Right cardiac atrium (tissue), 5 donors: ENCODE measurements at regions not wholly inside any gene's neighbourhood (a gene's known extent, or its start where the extent isn't known, plus 50 kb on each side); places are given as distances from the start of the nearest gene placed in this dataset.
"Not testable (repeated sequence)": the region's sequence is repeated elsewhere in the genome, so short reads cannot be mapped to it uniquely, and the experiment has no call there.

ENCODE experiments used
- ATAC-seq, 2 donors: fragments of 200-7000 bp; cut with Tn5 transposase; one replicate each; pipeline versions ENCODE4 v1.8.0 to v1.9.1; 2020; ENCODE audit warnings: moderate library complexity in 2 of 2, mild to moderate bottlenecking in 1 of 2
- DNase-seq, 3 donors: peaks; one replicate each; pipeline ENCODE4 v3.0.0-alpha.2; 2020
- H3K27ac ChIP-seq: one replicate; pipeline ENCODE4 v1.5.1; 2013; ENCODE audit warnings: mild to moderate bottlenecking, low read length, control low read depth, moderate library complexity
- H3K27me3 ChIP-seq: one replicate; pipeline ENCODE4 v1.6.1; 2013; ENCODE audit not compliant: control insufficient read depth, insufficient read depth
- H3K4me1 ChIP-seq: one replicate; pipeline ENCODE4 v1.6.1; 2013; ENCODE audit warnings: low read length; ENCODE audit not compliant: control insufficient read depth, insufficient read depth
- H3K4me3 ChIP-seq: one replicate; pipeline ENCODE4 v1.5.1; 2013; ENCODE audit warnings: low read length, control low read depth
- H3K9me3 ChIP-seq: one replicate; pipeline ENCODE4 v1.6.1; 2013; ENCODE audit warnings: low read length; ENCODE audit not compliant: control insufficient read depth
- WGBS: extraction: QIAGEN DNeasy Blood & Tissue Kit; methylation state at CpG from one replicate; pipeline ENCODE4 v1.1.7; 2013; 5-methylcytosine and 5-hydroxymethylcytosine counted together
- intact Hi-C, 4 donors: fragments of 100-400 bp; cut with DNase I; formaldehyde crosslinking; loops; one replicate each; pipeline versions ENCODE4 v1.11.0 to v1.14.0; 2022 to 2023
- donor health status: healthy with polysubstance abuse.
- donor health status: DM: no; HTN: yes; CAD: no.
- donor health status: DM: no; HTN: no; CAD: no.
- donor health status: DM: no; HTN: yes; CAD: no; lungs with severe emphysema.
- donor health status: DM: yes; HTN: yes; CAD: no.

DNA sequence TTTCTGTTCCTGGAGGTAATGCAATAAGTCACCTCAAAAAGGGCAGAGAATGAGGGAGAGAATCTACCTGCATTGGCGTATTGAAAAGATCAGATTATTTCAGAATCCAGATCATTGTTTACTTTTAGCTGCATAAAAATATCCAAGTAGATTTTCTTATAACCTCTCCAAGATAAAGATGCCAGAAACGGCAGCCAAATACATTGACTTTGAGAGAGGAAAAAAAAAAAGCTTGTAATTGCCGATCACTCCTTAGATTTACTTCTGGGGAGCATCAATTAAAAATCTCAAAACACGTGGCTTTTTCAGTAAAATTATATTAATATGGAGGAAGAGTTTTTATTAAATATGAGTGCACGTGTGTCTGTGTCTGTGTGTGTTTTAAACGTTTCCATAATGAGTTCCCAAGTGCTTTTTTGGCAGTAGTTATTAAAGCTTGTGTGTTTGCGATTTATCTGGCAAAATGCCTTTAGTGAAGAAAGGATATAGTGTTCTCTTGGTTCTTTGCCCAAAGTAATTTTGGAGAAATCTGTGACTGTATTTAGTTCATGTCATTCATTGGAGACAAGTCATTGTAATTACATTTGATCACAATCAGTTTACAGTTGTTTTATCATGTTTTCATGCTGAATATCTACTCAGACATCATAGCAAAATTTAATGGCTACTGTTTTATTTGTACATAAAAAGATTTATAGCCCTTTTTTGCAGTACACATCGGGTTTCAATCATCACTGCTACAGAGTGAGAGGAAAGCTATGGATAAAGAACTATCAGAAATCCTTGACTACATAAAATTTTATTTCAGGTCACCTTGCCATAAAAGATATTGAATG, 176.1 kb downstream of the TM9SF2 start:
- H3K27ac ChIP-seq = no peak overlapping the region
- intact Hi-C loops = no loop called here

GRCh38 chr13:99671746-99672145, 170.5 kb downstream of the TM9SF2 start:
- Histone ChIP-seq H3K4me1 (no peaks in the 10 kb centered on the region), H3K9me3 (no peaks in the 10 kb centered on the region), H3K27me3 (no peaks in the 10 kb centered on the region), H3K27ac (no peak overlapping the region), H3K4me3 (no peak overlapping the region)
- intact Hi-C loops = no loop called here
- no peak for DNase-seq
- ATAC-seq = no peak
- 91% methylated on average over 4 of the region's 4 CpGs for WGBS

More for the DNA sequence above, 176.1 kb downstream of the TM9SF2 start:
- ATAC-seq (no peak), DNase-seq (no peak)
- WGBS = 31% methylated on average over 8 of the region's 8 CpGs
- Histone ChIP-seq H3K9me3 (no peaks in the 10 kb centered on the region), H3K4me3 (no peak overlapping the region), H3K27me3 (no peaks in the 10 kb centered on the region), H3K4me1 (no peaks in the 10 kb centered on the region)

- H3K9me3 ChIP-seq, H3K4me1 ChIP-seq, H3K27ac ChIP-seq, H3K27me3 ChIP-seq, DNase-seq, ATAC-seq, H3K4me3 ChIP-seq: not testable (repeated sequence)
- intact Hi-C loops = loop anchor here in 1 of 4 donors (10.0 kb wide), 1 partner anchor 246 kb away; no protein-coding TSS in a partner anchor
- WGBS = 86% methylated on average over 8 of the region's 8 CpGs
Measured at GRCh38 chr13:99669096-99669495, 167.8 kb downstream of the TM9SF2 start.

- H3K4me1 ChIP-seq = no peaks in the 10 kb centered on the region
- H3K4me3 ChIP-seq = no peak overlapping the region
- no peak overlapping the region for H3K27ac ChIP-seq
- no peaks in the 10 kb centered on the region for H3K9me3 ChIP-seq
- 92% methylated on average over 8 of the region's 8 CpGs for WGBS
- H3K27me3 ChIP-seq = no peaks in the 10 kb centered on the region
- DNase-seq (no peak), ATAC-seq (no peak)
- intact Hi-C loops = loop anchor here in 1 of 4 donors (10.0 kb wide), 1 partner anchor 249 kb away; no protein-coding TSS in a partner anchor
Measured at GRCh38 chr13:99666146-99666805, 165.0 kb downstream of the TM9SF2 start.

DNA sequence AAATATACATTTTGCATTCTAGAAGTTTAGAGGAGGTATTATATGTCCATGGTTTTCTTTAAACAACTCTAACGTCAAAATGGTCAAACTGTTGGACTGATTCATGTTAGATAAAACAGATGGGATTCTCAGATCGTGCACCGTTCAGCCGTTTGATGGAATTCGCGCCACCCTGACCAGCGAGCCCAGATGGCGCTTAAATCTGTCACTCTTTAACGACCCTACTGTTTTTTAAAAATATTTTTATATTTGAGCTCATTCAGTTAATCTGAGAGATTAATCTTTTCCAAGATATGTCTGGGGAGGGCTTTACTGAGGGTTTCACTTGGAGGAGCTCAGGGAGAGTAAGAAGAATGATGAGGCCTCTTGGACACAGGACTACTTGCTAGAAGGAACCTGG, 164.4 kb downstream of the TM9SF2 start:
- H3K9me3 ChIP-seq = no peaks in the 10 kb centered on the region
- H3K4me1 ChIP-seq = no peaks in the 10 kb centered on the region
- DNase-seq (no peak), ATAC-seq (no peak)
- intact Hi-C loops = loop anchor here in 1 of 4 donors (10.0 kb wide), 1 partner anchor 249 kb away; no protein-coding TSS in a partner anchor
- 92% methylated on average over 9 of the region's 9 CpGs for WGBS
- no peak overlapping the region for H3K4me3 ChIP-seq
- H3K27me3 ChIP-seq = no peaks in the 10 kb centered on the region
- no peak overlapping the region for H3K27ac ChIP-seq

GRCh38 chr13:99663908-99664307, 162.6 kb downstream of the TM9SF2 start:
- Histone ChIP-seq H3K4me3 (no peak overlapping the region), H3K27ac (no peak overlapping the region), H3K9me3 (no peaks in the 10 kb centered on the region), H3K27me3 (no peaks in the 10 kb centered on the region), H3K4me1 (no peaks in the 10 kb centered on the region)
- intact Hi-C loops = loop anchor here in 1 of 4 donors (10.0 kb wide), 1 partner anchor 251 kb away; no protein-coding TSS in a partner anchor
- 91% methylated on average over 2 of the region's 2 CpGs for WGBS
- ATAC-seq = no peak
- no peak for DNase-seq

- ATAC-seq (no peak), DNase-seq (no peak)
- intact Hi-C loops = loop anchor here in 1 of 4 donors (10.0 kb wide), 1 partner anchor 251 kb away; no protein-coding TSS in a partner anchor
- no peaks in the 10 kb centered on the region for H3K27me3 ChIP-seq
- 94% methylated on average over 10 of the region's 10 CpGs for WGBS
- H3K27ac ChIP-seq = no peak overlapping the region
- no peaks in the 10 kb centered on the region for H3K9me3 ChIP-seq
- no peaks in the 10 kb centered on the region for H3K4me1 ChIP-seq
- H3K4me3 ChIP-seq = no peak overlapping the region
Measured at GRCh38 chr13:99663185-99663825, 162.0 kb downstream of the TM9SF2 start.

DNA sequence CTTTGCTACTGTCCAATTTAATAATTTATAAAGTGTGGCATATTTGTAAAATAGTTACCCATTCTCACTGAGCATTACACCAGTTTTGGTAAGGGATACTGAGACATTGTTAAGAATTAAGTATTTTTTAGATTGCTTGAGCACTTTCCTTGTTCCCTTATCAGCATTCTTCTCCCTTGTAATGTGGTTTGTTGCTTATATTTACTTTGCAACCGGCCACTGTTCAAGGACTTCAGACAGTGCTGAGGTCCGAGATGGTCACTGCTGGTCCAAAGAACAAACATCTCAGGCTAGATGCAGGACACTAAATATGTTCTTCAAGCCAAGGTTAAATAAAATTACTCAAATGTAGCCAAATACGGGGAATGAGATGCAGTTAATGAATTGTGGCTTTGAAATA, 161.4 kb downstream of the TM9SF2 start:
- Histone ChIP-seq H3K4me1 (no peaks in the 10 kb centered on the region), H3K27me3 (no peaks in the 10 kb centered on the region), H3K9me3 (no peaks in the 10 kb centered on the region), H3K4me3 (no peak overlapping the region), H3K27ac (no peak overlapping the region)
- WGBS = 89% methylated on average over 3 of the region's 3 CpGs
- ATAC-seq = no peak
- intact Hi-C loops = loop anchor here in 1 of 4 donors (10.0 kb wide), 1 partner anchor 252 kb away; no protein-coding TSS in a partner anchor
- no peak for DNase-seq

- ATAC-seq = no peak
- no peaks in the 10 kb centered on the region for H3K27me3 ChIP-seq
Measured at GRCh38 chr13:99661791-99662190, 160.5 kb downstream of the TM9SF2 start.

DNA sequence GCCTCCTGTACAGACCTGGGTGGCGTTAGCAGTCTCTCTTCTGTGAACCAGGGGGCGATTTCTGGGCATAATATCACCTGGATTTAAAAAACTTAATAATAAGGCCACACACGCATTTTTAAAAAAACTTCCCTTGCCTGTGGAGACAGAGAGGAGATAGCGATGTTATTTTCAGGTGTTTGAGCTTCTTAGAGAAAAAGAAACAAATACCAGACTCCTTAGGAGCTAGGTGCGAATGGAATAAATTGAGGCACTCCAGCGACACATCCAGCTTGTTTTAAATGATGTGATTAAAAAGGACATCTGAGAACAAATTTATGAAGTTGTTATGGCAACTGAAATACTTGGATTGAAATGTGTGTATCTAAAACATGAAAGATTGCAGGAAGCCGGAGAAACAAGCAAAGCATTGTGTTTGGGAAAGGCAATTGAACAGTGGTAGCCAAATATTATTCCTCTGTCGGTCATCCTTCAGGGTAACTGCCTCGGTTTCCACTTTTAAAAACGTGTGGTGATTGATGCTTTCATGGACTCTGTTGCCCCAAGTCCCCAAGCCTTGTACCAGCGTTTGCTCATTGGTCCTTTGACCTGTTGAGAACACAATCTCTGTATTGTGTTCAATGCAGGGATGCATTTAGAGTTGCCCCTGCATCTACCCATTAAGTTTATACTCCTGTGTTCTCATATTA, 158.7 kb downstream of the TM9SF2 start:
- 81% methylated on average over 11 of the region's 11 CpGs for WGBS
- ATAC-seq = no peak
- DNase-seq = no peak
- H3K9me3 ChIP-seq = no peaks in the 10 kb centered on the region
- H3K4me3 ChIP-seq = no peak overlapping the region
- intact Hi-C loops = loop anchor here (5.0 to 10.0 kb wide), 6 partner anchors 255 to 857 kb away; no protein-coding TSS in a partner anchor
- H3K27me3 ChIP-seq = no peaks in the 10 kb centered on the region
- H3K4me1 ChIP-seq = no peaks in the 10 kb centered on the region
- H3K27ac ChIP-seq = no peak overlapping the region

More at GRCh38 chr13:99661791-99662190, 160.5 kb downstream of the TM9SF2 start:
- Histone ChIP-seq H3K4me1 (no peaks in the 10 kb centered on the region), H3K27ac (no peak overlapping the region), H3K9me3 (no peaks in the 10 kb centered on the region), H3K4me3 (no peak overlapping the region)
- WGBS = 92% methylated on average over 3 of the region's 3 CpGs
- intact Hi-C loops = loop anchor here in 1 of 4 donors (10.0 kb wide), 1 partner anchor 253 kb away; no protein-coding TSS in a partner anchor
- no peak for DNase-seq
